DMS53 treated with DMSO at 0.1 percent for 48 hours (cell line): ENCODE measurements at regions not wholly inside any gene's neighbourhood (a gene's known extent, or its start where the extent isn't known, plus 50 kb on each side); places are given as distances from the start of the nearest gene placed in this dataset.
A peak's percentile ranks its signal among the peaks of the same experiment; 100 is the strongest.
"Not testable (repeated sequence)": the region's sequence is repeated elsewhere in the genome, so short reads cannot be mapped to it uniquely, and the experiment has no call there.

ENCODE experiments used
- DNase-seq: peaks from one replicate; lab custom pipeline; 2025; ENCODE audit not compliant: unreplicated experiment; lab: John Stamatoyannopoulos, UW

- no peak for DNase-seq
Observed at GRCh38 chr10:5576780-5577624, 52.2 kb downstream of the CALML3 start.

- not testable (repeated sequence) for DNase-seq
Observed at GRCh38 chr10:5580038-5580428, 55.3 kb downstream of the CALML3 start.

GRCh38 chr10:5581670-5582566 is 57.2 kb downstream of the CALML3 start:
- DNase-seq = no peak

GRCh38 chr10:5582736-5583135 is 58.0 kb downstream of the CALML3 start:
- DNase-seq = no peak

GRCh38 chr10:5583525-5584175 is 58.9 kb downstream of the CALML3 start:
- peak; percentile 99 for DNase-seq

- peak; percentile 36 for DNase-seq
Observed at GRCh38 chr10:5584895-5585516, 60.2 kb downstream of the CALML3 start.

- DNase-seq = peak; percentile 91
Observed at GRCh38 chr10:5585517-5586206, 60.9 kb downstream of the CALML3 start.

- DNase-seq = no peak
Observed at GRCh38 chr10:5587151-5588079, 62.7 kb downstream of the CALML3 start.

- no peak for DNase-seq
Observed at GRCh38 chr10:5588080-5588453, 63.3 kb downstream of the CALML3 start.

- DNase-seq = no peak
Observed at GRCh38 chr10:5588603-5589002, 63.8 kb downstream of the CALML3 start.
